ENCODE measurements at regions not wholly inside any gene's neighbourhood (a gene's known extent, or its start where the extent isn't known, plus 50 kb on each side); places are given as distances from the start of the nearest gene placed in this dataset.
"Not testable (repeated sequence)": the region's sequence is repeated elsewhere in the genome, so short reads cannot be mapped to it uniquely, and the experiment has no call there.

- intact Hi-C loops (cut with DNase I): no loop called here
- ATAC-seq (ENCODE audit: poor library complexity): no peak
- DNase-seq: no peak
These were observed 120.6 kb upstream of the MYCN start for GRCh38 chr2:15819562-15820256.

- DNase-seq (no peak), ATAC-seq (ENCODE audit: poor library complexity) (no peak)
- intact Hi-C loops (cut with DNase I): no loop called here
These were observed 120.1 kb upstream of the MYCN start for GRCh38 chr2:15820257-15820566.

DNA sequence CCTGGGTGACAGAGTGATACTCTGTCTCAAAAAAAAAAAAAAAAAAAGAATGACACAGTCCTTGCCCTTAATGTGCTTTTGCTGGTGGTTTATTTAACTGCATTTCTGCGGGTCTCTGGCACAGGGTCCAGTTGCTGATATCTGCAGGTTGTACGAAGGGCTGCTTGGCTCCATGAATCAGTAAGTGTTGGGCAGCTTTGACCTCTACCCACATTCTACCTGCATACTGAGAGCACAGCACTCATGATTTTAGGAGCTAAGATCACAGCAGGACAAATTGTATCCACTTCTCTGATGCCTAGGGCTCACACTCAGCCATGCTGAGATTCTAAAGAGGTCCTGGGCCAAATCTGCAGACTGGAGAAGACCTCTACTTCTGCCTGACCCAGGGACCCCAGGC lies 119.4 kb upstream of the MYCN start:
- intact Hi-C loops (cut with DNase I): no loop called here

DNA sequence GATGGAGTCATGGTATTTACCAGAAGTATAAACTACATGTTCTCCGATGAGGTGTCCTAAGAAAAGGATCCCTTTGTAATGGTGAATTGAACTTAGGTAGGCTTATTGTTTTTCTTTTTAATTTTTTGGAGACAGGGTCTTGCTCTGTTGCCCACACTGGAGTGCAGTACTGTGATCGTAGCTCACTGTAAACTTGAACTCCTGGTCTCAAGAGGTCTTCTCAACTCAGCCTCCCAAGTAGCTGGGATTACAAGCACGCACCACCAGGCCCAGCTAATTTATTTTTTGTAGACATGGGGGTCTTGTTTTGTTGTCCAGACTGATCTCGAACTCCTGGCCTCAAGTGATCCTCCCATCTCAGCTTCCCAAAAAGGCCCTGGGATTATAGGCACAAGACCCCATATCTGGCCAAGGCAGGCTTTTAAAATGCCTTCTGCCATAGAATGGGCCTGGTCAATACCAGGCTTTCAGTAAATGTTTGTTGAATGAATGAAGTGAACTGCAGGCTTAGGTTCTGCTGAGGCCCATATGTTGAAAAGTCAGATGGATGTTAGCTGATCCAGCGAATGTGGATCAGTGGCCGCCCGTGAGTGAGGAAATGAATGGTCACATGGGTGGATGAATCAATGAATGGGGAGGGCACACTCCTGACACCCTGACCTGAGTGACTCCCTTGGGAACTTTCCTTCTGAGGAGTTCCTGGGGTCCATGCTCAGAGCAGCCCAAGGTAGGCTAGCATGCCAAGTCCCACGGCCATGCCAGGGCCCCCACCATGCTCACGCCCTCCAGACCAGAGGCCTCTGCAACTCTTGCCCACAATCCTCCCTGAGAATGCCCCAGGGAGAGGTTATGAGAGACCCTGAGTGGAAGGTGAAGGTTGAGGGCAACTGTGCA lies 118.0 kb upstream of the MYCN start:
- no peak for DNase-seq
- intact Hi-C loops (cut with DNase I): no loop called here
- no peak for ATAC-seq (ENCODE audit: poor library complexity)

More for the DNA sequence above, 119.4 kb upstream of the MYCN start:
- ATAC-seq (ENCODE audit: poor library complexity): no peak
- DNase-seq: no peak

DNA sequence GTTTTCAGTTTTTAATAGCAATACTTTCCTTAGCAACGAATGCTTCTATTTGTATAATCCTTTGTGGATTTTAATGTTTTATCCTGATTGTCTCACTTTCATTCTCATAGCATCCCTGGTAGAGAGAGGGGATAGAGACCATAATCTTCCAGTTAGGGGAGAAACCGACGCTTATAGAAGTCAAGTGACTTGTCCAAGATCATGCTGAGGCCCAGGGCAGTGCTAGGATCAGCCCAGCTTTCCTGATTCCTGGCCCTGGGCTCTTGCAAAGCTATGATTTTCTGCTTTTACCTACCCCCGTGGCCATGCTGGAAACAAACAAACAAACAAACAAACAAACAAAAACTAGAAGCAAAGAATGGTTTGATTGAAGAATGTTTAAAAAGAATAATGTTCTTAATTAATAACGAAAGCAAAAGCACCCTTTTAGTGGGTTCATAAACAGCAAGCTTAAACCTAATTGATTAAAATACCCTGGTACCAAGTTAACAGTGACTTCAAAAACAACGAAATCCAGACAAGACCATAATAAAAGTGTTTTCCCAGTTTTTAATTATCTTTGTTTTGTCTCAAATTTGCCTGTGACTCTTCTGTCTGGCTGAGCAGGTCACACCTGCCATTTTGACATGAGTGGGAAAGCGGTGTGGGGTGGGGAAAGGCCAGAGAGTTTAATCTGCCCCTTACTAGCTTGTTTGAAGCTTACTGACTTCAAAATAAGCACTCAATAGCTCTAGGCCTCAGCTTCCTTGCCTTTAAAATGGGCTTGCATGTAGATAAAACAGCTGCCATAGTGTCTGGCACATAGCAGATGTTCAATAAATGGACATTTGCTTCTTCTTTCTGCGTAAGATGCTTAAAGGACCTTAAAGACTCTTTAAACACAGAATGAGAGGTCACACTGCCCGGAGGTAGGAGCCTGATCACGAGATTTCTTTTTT lies 116.6 kb upstream of the MYCN start:
- intact Hi-C loops (cut with DNase I): no loop called here
- DNase-seq: no peak
- ATAC-seq (ENCODE audit: poor library complexity): no peak

- ATAC-seq (ENCODE audit: poor library complexity); intact Hi-C loops (cut with DNase I); DNase-seq: not testable (repeated sequence)
These were observed 115.9 kb upstream of the MYCN start for GRCh38 chr2:15824467-15824866.

- no peak for ATAC-seq (ENCODE audit: poor library complexity)
- intact Hi-C loops (cut with DNase I): no loop called here
These were observed 114.9 kb upstream of the MYCN start for GRCh38 chr2:15825276-15825980.

DNA sequence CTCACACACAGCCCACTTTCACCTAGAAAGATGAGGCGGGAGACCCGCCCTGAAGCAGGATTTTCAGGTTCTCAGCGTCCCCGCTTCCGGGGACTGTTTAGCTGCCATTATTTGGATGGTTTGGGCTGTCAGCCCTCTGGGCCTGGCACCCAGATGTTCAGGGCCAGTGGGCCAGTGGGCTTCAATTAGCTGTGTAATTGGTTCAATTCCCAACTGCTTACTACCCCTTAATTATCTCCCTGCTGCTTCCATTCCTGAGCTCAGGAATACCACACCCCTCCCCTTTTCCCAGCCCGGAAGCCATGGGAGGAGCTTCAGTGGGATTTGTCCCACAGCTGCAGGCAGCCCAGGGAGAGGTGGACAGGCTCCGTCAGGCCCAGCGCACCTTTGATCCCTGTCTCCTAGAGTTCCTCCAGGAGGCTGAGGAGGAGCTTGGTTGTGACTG lies 114.1 kb upstream of the MYCN start:
- intact Hi-C loops (cut with DNase I): no loop called here
- no peak for ATAC-seq (ENCODE audit: poor library complexity)

More at GRCh38 chr2:15825276-15825980, 114.9 kb upstream of the MYCN start:
- no peak for DNase-seq

GRCh38 chr2:15827001-15827400 lies 113.3 kb upstream of the MYCN start:
- no peak for DNase-seq
- intact Hi-C loops (cut with DNase I): no loop called here
- no peak for ATAC-seq (ENCODE audit: poor library complexity)

More for the DNA sequence above, 114.1 kb upstream of the MYCN start:
- DNase-seq: no peak

DNA sequence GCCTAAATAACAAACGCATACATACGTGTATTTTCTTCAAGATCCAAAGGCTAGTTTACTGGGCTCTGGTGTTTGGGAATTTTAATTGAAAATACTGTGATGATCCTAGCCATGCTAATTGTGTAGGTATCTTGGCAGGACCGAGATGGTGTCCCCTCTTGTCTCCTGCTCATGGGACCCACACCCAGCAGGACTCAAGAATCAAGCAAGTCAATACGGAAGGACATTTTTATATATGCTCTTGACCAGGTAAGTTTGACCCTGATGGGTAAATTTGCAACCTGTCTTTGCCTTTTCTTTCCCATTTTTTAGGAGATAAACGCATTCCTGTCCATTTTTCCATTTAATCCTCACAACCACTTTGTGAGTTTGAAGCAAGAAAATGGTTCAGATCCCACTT lies 111.8 kb upstream of the MYCN start:
- intact Hi-C loops (cut with DNase I): no loop called here
- DNase-seq: no peak
- ATAC-seq (ENCODE audit: poor library complexity): no peak

DNA sequence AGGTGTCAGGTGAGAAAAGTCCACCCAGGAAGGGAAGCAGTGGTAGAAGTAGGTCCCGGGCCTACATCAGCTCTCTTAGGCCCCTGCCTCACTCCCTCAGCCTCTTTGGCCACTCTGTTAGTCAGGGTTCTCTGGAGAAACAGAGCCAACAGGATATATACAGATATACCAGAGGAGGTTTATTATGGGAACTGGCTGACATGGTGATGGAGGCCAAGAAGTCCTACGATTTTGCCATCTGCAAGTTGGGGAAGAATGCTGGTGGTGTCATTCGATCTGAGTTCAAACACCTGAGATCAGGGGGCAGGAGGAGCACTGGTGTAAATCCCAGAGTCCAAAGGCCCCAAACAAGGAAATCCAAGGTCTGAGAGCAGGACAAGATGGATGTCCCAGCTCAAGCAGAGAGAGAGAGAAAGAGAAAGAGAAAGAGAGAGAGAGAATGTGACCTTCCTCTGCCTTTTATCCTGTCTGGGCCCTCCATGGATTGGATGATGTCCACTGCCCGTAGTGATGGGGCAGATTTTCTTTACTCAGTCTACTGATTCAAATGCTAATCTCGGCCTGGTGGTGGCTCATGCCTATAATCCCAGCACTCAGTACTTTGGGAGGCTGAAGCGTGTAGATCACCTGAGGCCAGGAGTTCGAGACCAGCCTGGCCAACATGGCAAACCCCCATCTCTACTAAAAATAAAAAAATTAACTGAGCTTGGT lies 111.1 kb upstream of the MYCN start:
- intact Hi-C loops (cut with DNase I): no loop called here
- DNase-seq: no peak
- no peak for ATAC-seq (ENCODE audit: poor library complexity)

DNA sequence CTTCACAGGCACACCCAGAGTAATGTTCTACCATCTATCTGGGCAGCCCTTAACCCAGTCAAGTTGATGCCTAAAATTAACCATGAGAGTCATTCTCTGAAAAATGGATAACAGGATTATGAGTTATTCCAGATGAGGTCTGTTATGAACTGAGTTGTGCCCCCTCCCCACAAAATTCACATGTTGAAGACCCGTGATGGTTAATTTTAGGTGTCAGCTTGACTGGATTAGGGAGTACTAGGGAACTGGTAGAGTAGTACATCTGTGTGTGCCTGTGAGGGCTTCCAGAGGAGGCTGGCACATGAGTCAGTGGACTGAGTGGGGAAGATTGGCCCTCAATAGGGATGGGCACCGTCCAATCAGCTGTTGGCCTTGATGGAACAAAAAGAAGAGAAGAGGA lies 110.4 kb upstream of the MYCN start:
- intact Hi-C loops (cut with DNase I): no loop called here
- no peak for ATAC-seq (ENCODE audit: poor library complexity)

DNA sequence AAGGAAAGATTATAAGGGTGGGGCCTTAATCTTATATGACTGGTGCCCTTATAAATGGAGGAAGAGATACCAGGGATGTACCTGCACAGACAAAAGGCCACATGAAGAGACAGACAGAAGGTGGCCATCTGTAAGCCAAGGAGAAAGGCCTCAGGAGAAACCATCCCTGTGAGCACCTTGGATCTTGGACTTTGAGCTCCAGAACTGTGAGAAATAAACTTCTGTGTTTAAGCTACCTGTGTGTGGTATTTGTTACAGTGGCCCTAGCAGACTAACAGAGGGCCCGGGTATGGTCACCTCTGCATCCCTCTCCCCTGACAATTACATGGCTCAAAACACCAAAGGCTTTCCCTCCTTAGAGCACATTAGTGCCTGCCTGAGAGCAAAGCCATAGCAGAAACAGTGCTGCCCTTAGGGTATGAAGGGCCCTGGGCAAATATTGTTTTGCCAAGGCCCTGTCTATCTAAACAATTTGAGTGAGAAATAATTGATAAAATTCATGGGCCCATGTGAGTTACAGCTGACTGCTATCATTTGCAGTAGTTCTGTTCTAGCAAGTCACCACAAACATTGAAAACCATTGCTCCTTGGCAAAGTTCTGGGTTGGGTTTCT lies 109.3 kb upstream of the MYCN start:
- DNase-seq (no peak), ATAC-seq (ENCODE audit: poor library complexity) (no peak)
- intact Hi-C loops (cut with DNase I): no loop called here

More for the DNA sequence above, 110.4 kb upstream of the MYCN start:
- no peak for DNase-seq

DNA sequence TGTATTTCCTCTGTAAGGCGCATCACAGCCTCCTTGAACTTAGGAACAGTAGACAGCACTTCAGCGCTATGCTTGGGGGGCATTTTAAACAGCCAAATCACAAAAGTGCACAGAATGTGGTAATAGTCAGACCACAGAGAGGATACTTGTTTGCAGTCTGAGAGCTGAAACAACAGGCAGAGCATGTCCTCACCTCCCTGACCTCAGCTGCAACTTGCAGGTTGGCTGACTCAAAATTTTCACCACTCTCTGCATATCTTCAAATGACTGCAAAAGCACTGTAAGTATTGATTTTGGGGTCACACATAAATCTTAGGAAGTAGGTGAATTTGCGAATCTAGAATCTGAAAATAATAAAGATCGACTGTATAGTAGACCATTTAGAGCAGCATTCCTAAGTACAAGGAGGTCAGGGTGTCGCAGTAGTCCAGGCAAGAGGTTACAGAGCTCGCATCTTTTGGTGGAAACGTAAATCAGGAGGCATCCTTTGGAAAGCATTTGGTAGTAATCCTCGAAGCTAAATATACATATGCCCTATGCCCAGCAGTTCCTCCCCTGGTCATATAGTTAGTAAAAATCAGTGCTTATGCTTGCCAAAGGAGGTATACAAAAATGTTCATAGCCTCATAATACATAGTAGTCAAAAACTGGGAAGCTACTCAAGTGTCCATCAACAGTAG lies 108.2 kb upstream of the MYCN start:
- intact Hi-C loops (cut with DNase I): no loop called here
- ATAC-seq (ENCODE audit: poor library complexity) (no peak), DNase-seq (no peak)

DNA sequence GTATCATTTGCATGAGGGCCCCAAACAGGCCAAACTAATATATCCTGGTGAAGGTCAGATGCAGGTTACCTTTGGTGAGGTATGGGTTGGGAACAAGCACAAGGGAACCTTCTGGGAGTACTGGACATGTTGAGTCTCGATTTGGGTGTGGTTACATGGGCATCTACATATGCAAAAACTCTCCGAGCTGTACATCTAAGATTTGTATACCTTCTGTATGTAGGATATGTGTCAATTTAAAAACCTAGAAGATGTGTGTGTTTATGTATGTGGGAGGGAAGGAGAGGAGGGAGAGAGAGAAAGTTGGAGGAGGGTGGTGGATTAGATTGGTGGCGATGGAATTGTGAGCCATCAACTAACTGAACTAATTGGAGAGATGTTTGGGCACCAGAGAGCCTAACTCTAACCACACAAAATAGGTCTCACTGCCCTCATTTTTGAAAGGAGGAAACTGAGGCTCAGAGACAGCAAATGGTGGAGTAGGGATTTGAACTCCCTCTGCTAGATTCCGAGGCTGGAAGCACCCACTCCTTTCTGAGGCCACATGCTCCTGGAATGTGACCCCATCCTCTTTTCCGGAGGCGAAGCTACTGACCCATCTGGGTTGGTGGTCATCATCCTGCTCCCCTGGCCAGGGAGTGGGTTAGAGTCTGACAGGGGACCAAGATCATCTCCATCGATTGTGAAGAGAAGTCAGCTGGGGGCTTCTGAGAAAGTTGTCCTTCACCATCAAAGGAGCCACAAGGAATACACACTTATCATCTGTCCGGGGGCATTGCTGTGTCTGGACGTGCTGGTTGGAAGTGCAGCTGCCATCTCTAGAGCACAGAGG lies 107.3 kb upstream of the MYCN start:
- ATAC-seq (ENCODE audit: poor library complexity) (no peak), DNase-seq (no peak)
- intact Hi-C loops (cut with DNase I): no loop called here

- ATAC-seq (ENCODE audit: poor library complexity) (no peak), DNase-seq (no peak)
- intact Hi-C loops (cut with DNase I): no loop called here
These were observed 106.6 kb upstream of the MYCN start for GRCh38 chr2:15833731-15834130.

All from Right ventricle myocardium superior (tissue), 1 donor.